SK-N-MC (cell line): ENCODE measurements at regions not wholly inside any gene's neighbourhood (a gene's known extent, or its start where the extent isn't known, plus 50 kb on each side); places are given as distances from the start of the nearest gene placed in this dataset.

Source experiments
- DNase-seq: peaks from one replicate; pipeline ENCODE4 v3.0.0-alpha.2; 2011; ENCODE audit warnings: low read depth, low spot score
- H3K27ac ChIP-seq: fragments of 200-600 bp; sonication (generic); 2 replicates; pipeline ENCODE4 v1.5.1; 2016; ENCODE audit warnings: mixed run types
- H3K36me3 ChIP-seq: fragments of 200-600 bp; sonication (generic); 2 replicates; pipeline ENCODE4 v1.6.1; 2017; ENCODE audit warnings: antibody characterized with exemption, low read length, mixed read lengths; ENCODE audit not compliant: insufficient read depth
- H3K4me3 ChIP-seq: fragments of 200-600 bp; sonication (generic); 2 replicates; pipeline ENCODE4 v1.5.1; 2016
- H3K9ac ChIP-seq: fragments of 200-600 bp; sonication (generic); 2 replicates; pipeline ENCODE4 v1.8.0; 2017; ENCODE audit warnings: mixed run types, mixed read lengths; ENCODE audit not compliant: insufficient read length
- H3K9me3 ChIP-seq: fragments of 200-600 bp; sonication (generic); 2 replicates; pipeline ENCODE4 v1.6.1; 2017; ENCODE audit warnings: low read depth, mild to moderate bottlenecking, antibody characterized with exemption, low read length, moderate library complexity, mixed read lengths
- EZH2 ChIP-seq: fragments of 200-600 bp; sonication (generic); IDR thresholded peaks from one replicate; pipeline ENCODE4 v1.6.1; 2017; ENCODE audit warnings: antibody characterized with exemption
- FOXP2 ChIP-seq: optimal IDR thresholded peaks from 2 replicates; pipeline ENCODE3; 2011; ENCODE audit warnings: mild to moderate bottlenecking, moderate library complexity; ENCODE audit not compliant: insufficient read depth; ENCODE audit errors: extremely low read length, control extremely low read depth
- POLR2AphosphoS5 ChIP-seq: IDR thresholded peaks from 2 replicates; pipeline ENCODE4 v1.6.1; 2012; ENCODE audit warnings: mild to moderate bottlenecking, low read depth, low read length, borderline replicate concordance

- no peak overlapping the region for H3K27ac ChIP-seq
Measured at GRCh38 chr6:90644492-90644891, 57.6 kb upstream of the MAP3K7 start.

GRCh38 chr6:90643381-90643780 is 56.5 kb upstream of the MAP3K7 start:
- TF ChIP-seq EZH2 (no peak), FOXP2 (no peak), POLR2AphosphoS5 (no peak)
- Histone ChIP-seq H3K9me3 (no peaks in the 10 kb centered on the region), H3K4me3 (no peak overlapping the region), H3K9ac (no peak overlapping the region), H3K27ac (no peak overlapping the region), H3K36me3 (no peaks in the 10 kb centered on the region)
- DNase-seq: no peak

More at GRCh38 chr6:90644492-90644891, 57.6 kb upstream of the MAP3K7 start:
- Histone ChIP-seq H3K4me3 (no peak overlapping the region), H3K9me3 (no peaks in the 10 kb centered on the region), H3K36me3 (no peaks in the 10 kb centered on the region), H3K9ac (no peak overlapping the region)
- TF ChIP-seq FOXP2 (no peak), POLR2AphosphoS5 (no peak), EZH2 (no peak)
- no peak for DNase-seq

GRCh38 chr6:90637320-90637719 is 50.4 kb upstream of the MAP3K7 start:
- Histone ChIP-seq H3K27ac (no peak overlapping the region), H3K4me3 (no peak overlapping the region), H3K9me3 (no peaks in the 10 kb centered on the region), H3K36me3 (no peaks in the 10 kb centered on the region), H3K9ac (no peak overlapping the region)
- no peak for DNase-seq
- no peak for TF ChIP-seq POLR2AphosphoS5
- TF ChIP-seq EZH2: no peak
- no peak for TF ChIP-seq FOXP2
